GM18517 (cell line): ENCODE measurements at regions not wholly inside any gene's neighbourhood (a gene's known extent, or its start where the extent isn't known, plus 50 kb on each side); places are given as distances from the start of the nearest gene placed in this dataset.
"Not testable (repeated sequence)": the region's sequence is repeated elsewhere in the genome, so short reads cannot be mapped to it uniquely, and the experiment has no call there.

Experiments used
- ATAC-seq: cut with Tn5 transposase; IDR thresholded peaks from one replicate; pipeline ENCODE4 v1.9.1; 2021; ENCODE audit warnings: mild to moderate bottlenecking, moderate library complexity; ENCODE audit not compliant: unreplicated experiment

- not testable (repeated sequence) for ATAC-seq
Measured at GRCh38 chr1:244156617-244157016, 105.5 kb downstream of the ZBTB18 start.

GRCh38 chr1:244157731-244158438, 106.8 kb downstream of the ZBTB18 start:
- ATAC-seq = no peak

DNA sequence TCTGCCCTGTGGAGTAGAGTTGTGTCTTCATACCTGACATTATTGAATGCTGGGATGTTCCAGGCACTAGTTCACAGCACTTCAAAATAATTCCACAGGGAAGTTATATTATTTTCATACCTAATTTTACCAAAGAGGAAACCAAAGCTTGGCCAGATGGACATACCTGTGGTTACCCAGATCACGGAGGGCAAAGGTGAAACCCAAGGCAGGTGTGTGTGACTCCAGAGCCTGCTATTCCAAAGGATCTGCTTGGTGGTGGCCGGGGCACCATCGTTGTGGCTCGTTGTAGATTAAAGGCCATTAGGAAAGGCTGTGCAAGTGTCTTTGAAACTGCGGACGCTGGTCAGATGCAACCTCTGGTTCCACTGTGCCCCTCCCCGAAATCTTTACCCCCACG, 108.6 kb downstream of the ZBTB18 start:
- no peak for ATAC-seq

- no peak for ATAC-seq
Measured at GRCh38 chr1:244160455-244161235, 109.6 kb downstream of the ZBTB18 start.

- ATAC-seq = no peak
Measured at GRCh38 chr1:244161236-244161510, 110.1 kb downstream of the ZBTB18 start.

GRCh38 chr1:244162786-244163530, 111.9 kb downstream of the ZBTB18 start:
- no peak for ATAC-seq

GRCh38 chr1:244163861-244164510, 112.9 kb downstream of the ZBTB18 start:
- ATAC-seq = no peak

- ATAC-seq = no peak
Measured at GRCh38 chr1:244164511-244164890, 113.4 kb downstream of the ZBTB18 start.

DNA sequence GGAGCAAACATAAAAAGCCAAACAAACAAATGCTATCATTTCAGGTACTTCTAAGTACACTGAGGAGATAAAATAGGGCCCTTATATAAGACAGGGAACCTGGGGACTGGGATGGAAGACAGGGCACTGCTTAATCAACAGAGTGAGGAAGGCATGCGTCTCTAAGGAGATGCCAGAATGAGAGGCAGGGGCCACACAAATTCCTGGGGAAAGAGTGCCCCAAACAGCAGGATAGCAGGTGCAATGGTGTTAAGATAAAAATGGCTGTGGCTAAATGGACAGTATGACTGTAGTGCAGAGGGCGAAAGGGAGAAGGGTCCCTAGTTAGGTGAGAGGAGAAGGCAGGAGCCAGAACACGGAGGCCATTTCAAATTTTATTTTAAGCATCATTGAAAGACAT, 113.9 kb downstream of the ZBTB18 start:
- ATAC-seq = no peak

- ATAC-seq = no peak
Measured at GRCh38 chr1:244165701-244166100, 114.6 kb downstream of the ZBTB18 start.

DNA sequence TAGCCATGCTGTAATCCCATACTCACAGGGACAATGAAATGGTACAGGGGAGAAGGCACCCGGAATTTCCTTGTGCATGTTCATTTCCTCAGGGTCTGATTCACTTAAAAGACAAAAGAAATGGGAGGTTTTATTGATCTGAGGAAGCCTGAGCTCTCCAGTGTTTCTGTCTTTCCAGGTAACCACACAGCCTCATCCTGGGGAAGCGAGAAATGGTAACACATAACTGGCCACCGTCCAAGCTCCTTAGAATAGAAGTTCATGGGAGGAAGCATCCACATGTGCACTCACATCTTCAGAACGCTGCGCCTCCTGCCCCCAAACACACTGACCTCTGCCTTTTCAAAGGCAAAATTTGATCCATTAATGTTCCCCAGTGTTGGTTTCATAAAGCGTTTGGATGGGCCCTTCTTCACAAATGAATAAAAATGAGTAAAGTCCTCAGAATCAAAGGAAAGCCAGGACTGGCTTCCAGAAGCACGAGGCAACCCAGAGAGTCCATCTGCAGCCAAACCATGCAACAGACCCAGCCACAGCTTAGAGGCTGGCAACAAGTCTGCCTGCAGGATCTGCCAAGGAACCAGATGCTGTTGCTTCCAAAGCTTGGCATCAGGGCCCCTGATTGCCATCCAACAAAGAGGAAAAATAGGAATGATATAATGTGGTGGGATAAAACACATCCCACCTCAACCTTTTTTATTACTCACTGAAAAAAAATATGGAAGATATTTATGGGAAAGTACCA, 120.3 kb downstream of the ZBTB18 start:
- ATAC-seq = no peak

DNA sequence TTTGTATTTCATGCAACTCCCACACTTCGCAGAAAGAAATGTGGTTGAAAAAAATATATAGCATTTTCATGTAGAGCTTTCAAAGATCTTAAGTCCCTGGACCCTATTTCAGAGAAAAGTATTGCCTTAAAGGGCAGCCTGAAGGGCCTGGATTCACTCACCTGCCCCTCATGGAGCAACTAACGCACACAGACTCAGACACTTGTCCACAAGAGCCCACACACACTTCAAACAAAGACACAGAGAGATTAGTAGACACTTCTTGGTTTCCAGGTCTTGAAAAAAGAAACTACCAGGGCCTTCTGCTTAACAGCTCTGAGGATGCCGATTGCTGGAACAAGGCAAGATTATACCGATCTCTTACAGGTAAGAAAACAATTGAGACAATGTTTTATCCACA, 122.2 kb downstream of the ZBTB18 start:
- ATAC-seq = no peak

DNA sequence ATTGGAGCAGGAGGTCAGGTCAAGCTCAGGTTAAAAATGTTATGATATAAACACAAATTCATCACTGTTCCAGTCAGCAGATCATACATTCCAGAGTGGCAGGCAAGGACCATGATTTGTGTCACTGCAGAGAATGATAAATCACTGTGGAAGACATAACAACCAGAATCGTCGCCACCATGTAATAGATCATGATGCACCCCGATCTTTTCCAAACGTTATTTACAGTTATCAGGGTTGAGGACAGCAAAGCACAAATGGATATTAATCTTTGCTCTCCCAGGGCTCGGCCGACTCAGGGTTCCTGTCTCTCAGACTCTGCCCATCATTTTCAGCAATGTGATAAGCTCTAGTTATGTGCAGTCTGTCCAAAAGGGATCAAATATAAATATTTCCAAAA, 122.7 kb downstream of the ZBTB18 start:
- ATAC-seq = no peak

DNA sequence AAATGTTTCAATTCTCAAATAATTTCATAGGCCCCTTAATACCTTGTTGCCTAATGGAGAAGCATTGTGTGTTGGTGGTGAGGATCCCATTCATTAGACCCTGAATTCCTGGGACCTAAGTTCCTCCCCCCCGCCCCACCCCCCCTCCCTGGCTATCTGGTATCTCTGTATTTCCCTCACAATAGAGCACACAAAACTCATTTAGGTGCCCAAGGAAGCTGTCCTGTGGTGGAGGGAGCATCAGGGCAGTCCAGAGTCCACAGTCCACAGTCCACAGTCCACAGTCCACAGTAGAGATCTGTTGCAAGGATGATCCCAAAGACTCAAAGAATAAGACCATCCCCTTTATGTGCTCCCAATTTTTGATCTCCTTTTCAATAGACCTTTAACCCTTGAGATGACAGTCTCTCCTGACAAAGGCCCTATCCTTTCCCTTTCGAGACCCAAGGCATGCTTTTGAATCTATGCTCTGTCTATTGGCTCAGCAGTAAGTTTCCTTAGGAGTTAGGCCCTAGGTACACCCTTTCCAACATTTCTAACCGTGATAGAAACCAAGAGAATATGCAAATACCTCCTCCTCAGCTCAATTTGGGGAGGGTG, 123.9 kb downstream of the ZBTB18 start:
- no peak for ATAC-seq

DNA sequence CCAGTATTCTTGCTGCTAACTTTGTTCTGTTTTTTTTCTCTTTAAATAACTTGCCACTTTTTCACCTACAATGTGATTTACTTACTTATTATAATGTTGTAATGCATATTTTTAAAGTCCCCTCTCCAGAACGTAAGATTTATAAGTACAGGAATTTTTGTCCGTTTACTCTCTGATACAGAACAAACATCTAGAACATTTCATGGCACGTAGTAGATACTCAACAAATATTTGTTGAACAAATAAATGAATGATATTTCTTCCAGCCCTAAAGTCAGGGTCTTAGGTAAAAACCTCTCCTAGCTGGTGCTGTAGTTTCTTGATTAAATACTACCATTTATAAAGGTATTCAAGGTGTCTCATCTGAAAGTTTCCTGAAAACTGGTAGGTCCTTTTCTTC, 125.1 kb downstream of the ZBTB18 start:
- no peak for ATAC-seq

DNA sequence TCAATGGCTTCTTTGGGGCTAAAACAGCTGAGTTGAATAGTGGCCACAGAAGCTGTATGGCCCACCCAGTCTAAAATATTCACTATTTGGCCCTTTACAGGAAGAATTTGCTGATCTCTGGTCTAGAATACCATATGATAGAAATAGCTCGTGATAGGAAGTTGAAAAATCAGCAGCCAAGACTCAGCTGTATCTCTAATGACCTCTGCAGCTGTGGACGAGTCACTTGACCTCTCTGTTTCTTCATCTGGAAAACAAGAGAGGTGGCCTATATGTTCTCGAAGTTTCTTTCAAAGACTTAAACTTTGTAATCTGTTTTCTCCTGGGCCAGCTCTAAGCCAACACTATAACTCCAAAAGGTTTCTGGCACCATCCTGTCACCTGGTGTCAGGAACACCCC, 129.2 kb downstream of the ZBTB18 start:
- ATAC-seq = no peak

- no peak for ATAC-seq
Measured at GRCh38 chr1:244181867-244182266, 130.8 kb downstream of the ZBTB18 start.

- ATAC-seq = no peak
Measured at GRCh38 chr1:244183037-244183436, 132.0 kb downstream of the ZBTB18 start.

GRCh38 chr1:244186372-244186771, 135.3 kb downstream of the ZBTB18 start:
- no peak for ATAC-seq

- no peak for ATAC-seq
Measured at GRCh38 chr1:244187310-244187709, 136.2 kb downstream of the ZBTB18 start.
